EL (cell line): ENCODE measurements at regions not wholly inside any gene's neighbourhood (a gene's known extent, or its start where the extent isn't known, plus 50 kb on each side); places are given as distances from the start of the nearest gene placed in this dataset.
A peak's percentile ranks its signal among the peaks of the same experiment; 100 is the strongest.
"Not testable (repeated sequence)": the region's sequence is repeated elsewhere in the genome, so short reads cannot be mapped to it uniquely, and the experiment has no call there.

ENCODE experiments used
- DNase-seq: peaks from one replicate; pipeline ENCODE4 v3.0.0-alpha.2; 2016

DNA sequence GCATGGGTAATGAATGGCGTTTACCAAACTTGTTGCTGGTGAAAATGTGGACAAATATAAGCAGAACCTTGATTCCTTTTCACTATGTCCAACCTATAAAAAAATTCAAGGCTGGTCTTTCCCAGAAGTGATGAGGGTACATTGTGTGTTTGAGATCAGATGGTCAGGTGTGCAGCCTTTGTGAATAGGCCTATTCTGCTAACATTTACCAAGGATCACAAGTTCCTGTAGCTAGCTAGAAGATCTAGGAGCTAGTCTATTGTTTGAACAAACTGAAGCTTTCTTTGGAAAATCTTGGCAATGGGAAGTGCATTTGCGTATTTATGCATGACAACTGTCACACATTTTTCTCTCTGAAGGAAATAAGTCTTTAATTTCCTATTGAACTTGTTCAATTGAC lies 489.6 kb downstream of the KLF5 start:
- no peak for DNase-seq

DNA sequence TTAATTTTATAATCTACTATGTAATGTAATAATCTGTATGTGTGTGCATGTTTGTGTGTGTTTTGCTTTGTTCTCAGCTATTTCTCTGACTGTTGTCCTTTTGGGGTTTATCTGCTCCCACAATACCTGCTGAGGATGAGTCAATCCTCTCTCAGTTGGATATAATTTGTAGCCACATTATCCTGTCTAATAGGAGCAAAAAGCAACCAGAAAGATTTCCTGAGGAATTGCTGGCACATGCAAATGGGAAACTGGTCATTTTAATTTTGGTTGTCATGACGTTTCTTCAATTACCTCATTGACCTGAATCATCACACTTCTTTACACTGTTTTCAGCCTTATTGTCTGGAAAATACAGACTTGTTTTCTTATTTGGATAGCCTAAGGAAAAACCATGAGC lies 488.4 kb downstream of the KLF5 start:
- no peak for DNase-seq

DNA sequence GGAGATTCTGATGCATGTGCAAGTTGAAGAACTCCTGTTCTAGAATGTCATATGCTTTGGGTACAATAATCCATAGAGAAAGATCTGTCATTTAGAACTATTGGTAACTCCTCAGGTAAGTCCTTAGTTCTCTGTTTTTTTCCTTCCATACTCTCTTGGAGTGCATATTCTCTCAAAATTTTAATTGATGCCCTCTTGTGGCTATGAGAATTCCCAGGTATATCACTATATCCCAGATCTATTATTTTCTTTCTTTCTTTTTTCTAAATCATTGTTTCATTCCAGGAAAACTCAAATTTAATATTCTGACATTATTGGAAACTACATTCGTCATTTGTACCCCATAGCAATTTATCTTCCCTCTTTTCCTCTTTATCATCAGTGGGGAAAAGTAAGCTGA lies 485.4 kb downstream of the KLF5 start:
- no peak for DNase-seq

DNA sequence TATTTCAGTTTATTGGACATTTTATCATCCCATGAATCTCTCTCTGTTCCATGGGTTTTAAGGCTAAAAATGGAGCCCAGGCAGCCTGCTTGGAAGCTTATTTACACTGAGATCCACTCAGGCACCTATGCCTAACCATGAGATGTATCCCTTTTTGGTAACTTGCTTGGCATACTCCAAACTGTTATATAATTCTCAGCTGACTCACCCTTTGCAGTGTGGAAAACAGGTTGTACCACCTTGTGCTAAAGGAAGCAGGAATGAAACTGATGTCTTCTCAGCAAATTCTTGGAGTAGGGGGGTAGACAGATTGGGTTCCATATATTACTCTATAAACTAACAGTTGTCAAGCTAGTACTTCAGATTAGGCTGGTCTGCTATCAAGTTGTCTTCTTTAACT lies 483.6 kb downstream of the KLF5 start:
- no peak for DNase-seq

DNA sequence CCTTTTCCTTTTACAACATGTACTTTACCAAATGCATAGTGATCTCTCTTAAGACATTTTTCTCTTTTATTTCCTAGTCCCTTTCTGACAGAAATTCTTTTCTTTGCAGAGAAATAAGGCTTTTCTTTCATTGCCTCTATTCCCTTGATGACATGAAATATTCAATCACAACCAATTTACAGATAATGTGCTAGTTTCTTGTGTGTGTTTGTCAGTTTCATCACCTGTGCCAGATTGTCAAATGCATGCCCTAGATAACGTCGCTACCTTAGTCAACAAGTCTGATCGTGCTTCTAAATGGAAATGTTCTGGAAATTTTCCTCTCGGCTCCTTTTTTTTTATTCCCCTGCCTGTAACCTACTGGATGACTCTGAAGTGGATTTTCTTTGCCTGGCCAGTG lies 478.1 kb downstream of the KLF5 start:
- no peak for DNase-seq

DNA sequence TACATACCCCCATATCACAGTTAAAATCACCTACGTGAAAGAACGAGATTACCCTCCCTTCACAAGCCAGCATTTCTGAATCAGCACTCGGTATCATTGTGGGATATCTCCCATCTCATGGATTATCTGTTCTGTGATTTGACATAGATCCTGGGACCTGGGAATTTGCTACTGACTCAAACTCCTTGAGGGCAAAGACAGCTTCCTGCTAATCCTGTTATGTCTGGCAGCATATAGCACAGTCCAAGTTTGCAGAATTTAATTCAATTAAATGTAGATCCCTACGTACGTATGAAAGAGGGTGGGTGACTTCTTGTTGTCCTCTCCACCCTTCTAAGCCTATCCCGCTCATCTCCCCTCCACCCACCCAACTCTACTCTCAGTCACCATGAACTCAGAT lies 476.5 kb downstream of the KLF5 start:
- DNase-seq: no peak

DNA sequence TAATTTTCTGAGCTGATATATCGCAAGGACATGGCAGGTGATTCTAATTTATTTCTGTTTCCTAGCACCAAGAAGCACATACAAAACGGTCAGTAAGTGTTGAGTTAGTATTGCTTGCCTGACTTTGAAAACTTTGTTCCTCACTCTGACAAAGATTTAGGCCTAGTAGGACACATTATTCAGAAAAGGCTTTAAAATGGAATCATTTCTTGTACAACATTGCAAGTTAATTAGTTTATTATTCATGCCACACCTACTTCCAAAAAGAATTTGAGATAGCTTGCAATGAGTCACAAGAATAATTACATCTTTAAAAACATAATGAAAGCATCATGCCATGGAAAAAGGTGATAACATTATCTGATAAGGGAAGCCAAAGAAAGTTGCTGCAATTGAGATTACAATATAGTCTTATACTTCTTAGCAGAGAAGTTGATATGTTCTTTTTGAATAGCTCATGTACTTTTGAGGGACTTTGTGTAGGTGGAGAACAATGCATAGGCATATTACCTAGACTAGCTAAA lies 474.2 kb downstream of the KLF5 start:
- DNase-seq: no peak

DNA sequence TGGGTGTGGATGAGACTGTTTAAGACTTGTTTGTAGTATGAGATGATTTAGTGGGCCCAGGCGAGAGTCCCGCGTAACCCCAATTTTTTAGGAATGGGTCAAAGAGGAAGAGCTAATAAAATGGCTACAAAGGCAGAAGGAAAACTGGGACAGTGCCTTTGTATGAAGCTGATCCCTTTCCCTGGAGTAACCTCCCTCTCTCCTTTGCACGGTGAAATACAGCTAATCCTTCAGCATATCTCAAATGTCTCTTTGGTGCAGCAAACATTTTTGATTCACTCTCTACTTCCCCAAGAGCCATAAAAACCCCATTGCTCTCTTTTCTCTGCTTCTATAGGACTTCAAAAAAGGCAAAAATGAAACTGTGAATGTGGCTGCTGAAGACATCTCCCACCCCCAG lies 473.8 kb downstream of the KLF5 start:
- no peak for DNase-seq

DNA sequence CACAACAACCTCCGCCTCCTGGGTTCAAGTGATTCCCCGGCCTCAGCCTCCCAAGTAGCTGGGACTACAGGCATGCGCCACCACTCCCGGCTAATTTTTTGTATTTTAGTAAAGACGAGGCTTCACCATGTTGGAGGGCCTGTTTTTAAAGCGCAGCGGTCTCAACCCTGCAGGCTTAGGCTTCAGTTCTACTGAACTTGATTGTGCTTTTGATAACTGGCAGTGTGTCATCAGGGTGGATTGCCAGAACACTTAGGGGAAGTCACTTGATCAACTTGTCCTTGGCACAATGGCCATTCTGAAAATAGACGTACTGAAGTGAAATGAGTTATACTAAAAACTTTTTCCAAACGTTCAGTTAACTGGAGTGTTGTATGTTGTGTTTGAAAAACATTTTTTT lies 472.2 kb downstream of the KLF5 start:
- no peak for DNase-seq

DNA sequence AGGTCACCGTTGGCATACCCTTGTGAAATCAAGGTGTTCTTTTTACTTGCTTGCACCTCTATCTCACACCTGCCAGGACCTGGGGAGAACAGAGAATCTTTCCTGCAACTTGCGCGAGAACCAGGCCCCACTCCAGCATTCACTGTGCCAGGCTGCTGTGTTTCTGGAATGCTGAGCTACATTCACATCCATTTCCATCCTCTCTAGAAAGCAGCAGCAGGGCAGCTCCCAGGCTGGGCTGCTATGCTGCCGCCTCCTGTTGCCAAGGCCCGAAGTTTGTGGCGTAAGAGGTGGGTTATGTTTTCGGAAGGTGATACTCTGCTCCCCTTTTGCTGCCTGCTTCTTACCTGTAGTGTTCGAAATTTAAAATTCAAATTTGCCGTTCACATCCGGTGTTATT lies 464.1 kb downstream of the KLF5 start:
- no peak for DNase-seq

DNA sequence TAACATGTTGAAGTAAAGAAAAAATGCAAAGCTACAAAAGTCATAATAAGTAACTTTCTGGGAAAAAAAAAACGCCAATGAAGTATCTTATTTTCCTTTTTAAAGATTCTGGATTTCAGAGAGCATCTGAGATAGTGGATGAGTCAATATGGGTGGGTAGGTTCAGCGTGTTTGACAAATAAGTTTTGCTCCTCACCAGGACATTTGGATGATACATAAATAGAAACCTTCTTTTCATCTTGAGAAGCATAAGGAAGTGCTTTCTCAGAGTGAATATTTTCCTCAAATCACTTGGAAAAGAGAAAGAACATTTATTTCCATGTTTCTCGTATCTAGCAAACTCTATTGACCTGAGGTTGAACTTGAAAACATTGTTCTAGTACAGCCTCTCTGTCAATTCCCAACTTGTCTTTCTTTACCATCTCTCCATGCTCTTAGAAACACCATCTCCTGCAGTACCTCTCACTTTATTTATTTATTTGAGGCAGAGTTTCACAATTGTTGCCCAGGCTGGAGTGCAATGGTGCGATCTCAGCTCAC lies 463.2 kb downstream of the KLF5 start:
- DNase-seq: no peak

DNA sequence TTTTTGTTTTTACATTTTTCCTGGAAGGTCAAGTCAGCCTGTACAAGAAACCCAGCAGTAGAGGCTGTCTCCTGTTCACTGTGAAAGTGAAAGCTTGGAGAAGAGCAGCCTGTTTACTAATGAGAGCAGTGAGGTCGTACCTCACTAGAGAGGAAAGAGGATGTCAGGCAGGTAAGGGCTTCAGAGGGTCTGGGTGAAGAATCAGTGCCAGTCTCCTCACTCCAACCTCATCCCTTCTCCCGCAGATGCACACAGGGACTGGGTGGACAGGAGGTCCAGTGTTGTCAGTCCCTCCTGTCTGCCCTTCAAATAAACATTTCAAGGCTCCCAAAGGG lies 462.5 kb downstream of the KLF5 start:
- DNase-seq: peak; percentile 4

DNA sequence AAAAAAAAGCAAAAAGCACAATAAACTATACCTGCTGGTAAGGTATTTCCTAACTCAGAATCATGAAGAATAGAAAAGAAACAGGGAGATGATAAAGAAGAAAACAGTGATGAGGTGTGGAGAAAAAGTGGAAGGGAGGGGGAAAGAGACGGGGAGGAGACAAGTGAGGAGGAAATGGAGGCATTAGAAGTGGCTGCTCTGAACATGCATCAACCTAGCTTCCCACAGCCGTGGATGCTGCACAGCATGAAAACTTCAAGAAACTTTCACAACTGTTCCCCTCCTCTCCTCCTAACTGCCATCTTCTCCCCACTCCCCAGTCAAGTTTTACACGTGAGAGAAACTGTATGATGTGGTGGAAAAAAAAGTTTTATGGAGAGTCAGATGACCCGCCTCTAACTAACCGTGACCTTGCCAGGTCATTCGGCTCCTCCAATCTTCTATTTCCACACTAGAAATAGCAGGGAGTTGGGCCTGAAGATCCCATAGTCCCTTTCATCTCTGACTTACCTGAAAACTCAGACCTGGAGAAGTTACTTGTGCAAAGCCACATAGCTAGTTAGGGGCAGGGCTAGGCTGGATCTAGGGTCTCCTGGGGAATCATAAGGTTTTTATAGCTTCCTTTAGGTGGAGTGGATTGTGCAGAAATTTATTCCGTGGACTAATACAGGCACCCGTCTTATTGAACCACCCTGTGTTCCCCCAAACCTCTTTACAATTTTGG lies 461.9 kb downstream of the KLF5 start:
- DNase-seq: no peak

DNA sequence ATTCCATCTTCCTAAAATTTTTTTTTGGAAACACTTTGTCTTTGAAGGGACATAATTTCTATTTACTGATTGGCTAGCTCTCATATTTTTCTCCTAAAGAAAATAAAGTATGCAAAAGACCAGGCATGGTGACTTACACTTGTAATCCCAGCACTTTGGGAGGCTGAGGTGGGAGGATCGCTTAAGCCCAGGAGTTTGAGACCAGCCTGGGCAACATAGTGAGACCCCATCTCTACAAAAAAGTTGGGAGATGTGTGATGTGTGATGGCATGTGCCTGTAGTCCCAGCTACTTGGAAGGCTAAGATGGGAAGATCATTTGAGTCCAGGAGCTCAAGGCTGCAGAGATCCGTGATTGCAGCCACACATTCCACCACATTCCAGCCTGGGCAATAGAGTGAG lies 461.3 kb downstream of the KLF5 start:
- not testable (repeated sequence) for DNase-seq

DNA sequence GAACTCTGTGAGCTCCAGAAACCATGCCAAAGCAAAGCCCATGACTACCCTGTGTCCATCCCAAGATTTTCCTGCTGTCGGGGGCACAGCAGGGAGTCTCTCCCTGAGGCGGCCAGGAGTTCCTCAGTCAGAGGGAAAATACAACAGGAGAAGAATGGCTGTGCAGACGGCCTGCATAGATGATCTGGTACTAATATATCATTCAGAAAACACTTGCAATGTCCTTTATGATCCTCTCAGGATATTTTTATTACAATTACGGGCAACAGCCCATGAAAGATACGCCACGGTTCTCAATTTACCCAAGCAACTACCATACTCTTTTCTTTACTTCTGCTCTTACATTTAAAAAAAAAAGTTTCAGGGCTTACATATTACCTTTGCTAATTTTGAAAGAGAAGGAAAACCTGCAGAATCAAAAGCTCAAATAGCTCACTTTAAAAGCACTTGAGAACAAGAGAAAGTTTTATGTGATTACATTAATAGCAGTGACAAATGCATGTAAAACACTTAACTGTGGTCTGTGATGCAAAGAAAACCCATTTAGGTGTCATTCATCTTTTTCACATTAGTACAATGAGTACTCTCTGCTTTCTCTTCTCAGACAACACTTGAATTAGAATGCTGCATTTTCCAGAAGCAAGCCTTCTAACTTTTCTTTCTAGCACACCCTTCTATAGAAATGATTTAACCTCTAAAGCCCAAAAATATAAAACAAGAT lies 460.8 kb downstream of the KLF5 start:
- DNase-seq: no peak

DNA sequence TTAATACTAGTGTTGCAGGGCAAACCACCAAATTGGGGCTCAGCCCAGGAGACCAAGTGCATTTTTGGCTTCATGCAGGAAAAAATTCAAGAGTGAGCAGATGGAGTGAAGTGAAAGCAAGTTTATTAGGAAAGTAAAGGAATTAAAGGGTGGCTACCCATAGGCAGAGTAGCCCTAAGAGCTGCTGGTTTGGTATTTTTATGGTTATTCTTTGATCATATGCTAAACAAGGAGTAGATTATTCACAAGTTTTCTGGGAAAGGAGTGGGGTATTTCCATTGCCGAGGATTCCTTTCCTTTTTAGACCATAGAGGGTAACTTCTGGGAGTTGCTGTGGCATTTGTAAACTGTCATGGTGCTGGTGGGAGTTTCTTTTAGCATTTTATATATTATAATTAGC lies 459.0 kb downstream of the KLF5 start:
- DNase-seq: no peak

DNA sequence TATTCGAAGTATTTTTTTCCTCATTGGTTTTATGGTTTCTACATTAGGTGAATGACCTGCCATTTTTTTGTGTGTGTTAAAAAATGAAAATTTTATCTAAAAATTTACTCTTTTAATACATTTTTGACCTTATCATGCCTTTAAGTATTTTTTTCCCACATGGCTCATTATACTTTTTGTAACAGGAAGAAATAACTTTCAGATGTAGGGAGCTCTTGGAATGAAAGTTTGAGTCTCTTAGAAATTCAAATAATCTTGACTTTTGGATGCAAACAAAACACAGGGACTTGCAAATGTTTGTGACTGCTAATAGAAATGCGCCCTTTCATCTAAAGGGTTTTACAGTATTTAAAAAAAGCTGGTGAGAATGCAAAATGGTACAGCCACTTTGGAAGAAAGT lies 457.9 kb downstream of the KLF5 start:
- no peak for DNase-seq

DNA sequence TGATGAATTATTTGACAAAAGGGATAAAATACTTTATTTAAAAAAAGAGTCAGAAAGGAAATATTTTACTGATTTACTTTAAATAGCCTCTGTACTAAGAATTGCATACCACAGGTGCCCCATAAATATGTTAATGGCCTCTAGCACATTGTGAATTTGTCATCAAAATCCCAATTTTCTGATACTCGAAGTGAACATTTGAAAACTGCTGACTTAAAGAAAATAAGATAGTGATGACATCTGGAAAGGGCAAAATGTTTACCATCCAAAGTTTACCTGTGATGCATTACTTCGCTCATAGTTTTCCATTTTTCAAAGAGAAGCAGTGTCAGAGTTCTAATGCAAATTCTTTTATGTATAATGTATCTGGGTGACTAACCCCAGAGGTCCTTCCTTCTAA lies 455.4 kb downstream of the KLF5 start:
- DNase-seq: no peak

DNA sequence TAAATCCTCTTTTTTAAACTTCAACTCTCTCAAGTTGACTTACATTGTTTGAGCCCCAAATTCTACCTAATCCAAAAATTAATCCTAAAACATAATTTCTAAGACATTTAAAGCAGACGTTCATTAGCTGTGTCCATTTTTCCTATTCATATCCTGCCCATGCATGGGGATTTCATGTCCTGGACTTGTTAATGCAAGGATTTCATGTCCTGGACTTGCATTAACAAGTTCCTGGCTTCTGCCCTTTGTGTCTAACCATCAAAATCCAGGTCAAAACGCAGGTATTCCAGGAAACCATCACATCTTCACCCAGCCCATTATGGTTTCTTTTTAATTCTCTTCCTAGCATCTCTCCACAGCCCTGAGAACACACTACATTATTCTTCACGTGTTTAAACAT lies 454.9 kb downstream of the KLF5 start:
- no peak for DNase-seq

DNA sequence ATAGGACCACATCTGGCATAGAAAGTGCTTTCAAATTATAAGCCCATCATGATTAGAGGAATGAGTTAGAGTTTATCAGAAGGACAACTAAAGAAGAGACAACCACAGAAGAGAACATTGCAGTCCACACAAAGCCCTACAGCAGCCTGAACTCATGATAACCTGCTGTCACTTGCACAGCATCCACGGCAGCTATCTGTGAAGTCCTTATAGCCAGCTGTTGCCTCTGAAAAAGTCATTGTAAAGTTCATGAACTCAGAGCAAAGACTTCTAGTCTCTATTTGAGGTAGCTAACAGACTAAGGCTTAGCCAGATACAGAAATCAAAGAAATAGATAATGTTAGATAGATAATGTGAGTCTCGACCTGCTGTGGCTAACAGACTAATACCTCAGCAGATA lies 450.0 kb downstream of the KLF5 start:
- no peak for DNase-seq

DNA sequence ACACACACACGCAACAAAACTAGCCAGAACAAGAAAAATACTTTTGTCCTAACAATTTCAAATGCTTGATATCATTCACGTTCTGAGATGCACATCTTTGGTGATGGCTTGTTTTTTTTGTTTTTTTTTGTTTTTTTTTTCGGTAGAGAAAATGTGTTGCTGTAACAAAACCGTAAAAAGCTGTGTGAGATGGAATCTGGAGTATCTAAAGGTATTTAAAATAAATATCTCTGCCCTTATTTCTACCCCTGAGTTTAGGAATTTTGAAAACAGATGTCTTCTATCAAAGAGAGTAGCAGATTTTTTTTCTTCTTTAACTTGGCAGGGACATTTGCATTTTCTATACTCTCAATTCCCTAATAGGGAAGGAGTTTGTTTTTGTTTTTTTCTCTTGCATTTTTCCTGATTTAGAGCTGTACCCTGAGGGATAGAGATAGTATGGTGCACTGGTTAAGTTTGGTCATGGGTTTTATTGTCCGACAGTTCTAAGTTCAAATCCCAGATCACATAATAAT lies 446.6 kb downstream of the KLF5 start:
- no peak for DNase-seq

DNA sequence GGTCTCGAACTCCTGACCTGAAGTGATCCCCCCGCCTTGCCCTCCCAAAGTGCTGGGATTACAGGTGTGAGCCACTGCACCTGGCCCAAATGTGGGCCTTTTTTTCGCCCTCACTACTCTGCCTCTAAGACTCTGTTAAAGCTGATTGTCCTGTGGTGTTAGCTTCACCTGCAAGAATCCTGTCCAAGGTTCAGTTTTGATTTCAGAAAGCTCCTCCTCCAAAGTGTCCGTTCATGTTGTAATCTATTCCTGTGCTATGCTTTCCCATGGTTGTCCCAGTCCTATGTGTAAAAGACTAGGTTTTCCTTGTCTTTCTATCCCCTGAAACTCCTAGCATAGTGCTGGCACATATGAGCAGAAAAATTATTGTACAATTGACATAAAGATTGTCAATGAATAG lies 440.9 kb downstream of the KLF5 start:
- DNase-seq: no peak

DNA sequence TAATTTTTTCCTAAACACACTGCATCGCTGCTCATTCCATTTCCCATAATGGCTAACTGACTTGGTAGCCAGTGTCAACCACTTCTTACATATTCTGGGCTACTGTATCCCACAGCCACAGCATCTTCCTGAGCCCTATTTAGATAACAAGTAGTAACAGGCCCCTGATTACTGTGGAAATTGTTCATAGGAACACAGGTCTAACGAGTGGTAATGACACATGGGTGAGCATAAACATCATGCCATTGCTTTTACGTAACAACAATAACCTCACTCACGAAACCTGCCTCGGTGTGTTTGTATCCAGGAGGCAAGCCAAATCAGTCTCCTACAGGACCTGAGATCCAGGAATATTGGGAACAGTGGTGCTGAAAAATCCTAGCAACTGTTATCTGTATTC lies 438.6 kb downstream of the KLF5 start:
- DNase-seq: no peak

DNA sequence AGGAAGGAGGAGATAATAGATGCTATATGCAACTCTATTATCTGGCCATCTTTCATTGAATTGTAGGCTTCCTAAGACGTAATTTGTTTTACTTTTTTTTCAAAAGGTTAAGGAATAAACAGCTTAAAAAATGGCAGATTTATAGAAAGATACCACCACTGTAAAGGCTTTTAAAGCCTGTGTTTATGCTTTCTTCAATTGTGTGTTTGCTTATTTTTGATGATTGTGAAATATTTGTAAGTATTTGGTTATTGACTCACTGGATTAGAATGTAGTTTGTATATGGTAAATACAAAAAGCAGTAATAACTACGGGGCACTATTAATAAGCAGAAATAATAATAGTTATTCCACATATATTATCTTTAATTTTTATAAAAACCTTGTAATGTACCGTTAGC lies 437.9 kb downstream of the KLF5 start:
- no peak for DNase-seq
